DND-41 (cell line): ENCODE measurements at regions not wholly inside any gene's neighbourhood (a gene's known extent, or its start where the extent isn't known, plus 50 kb on each side); places are given as distances from the start of the nearest gene placed in this dataset.

ENCODE experiments used
- EZH2 ChIP-seq: IDR thresholded peaks from 3 replicates; pipeline ENCODE4 v1.6.1; 2012; ENCODE audit warnings: borderline replicate concordance, low read depth, mild to moderate bottlenecking, moderate library complexity, low read length, inconsistent platforms; ENCODE audit not compliant: severe bottlenecking
- TF ChIP-seq, protein P1 (sequence below): IDR thresholded peaks from 2 replicates; pipeline ENCODE4 v1.5.1; 2012; ENCODE audit warnings: borderline replicate concordance, low read length, moderate library complexity, mild to moderate bottlenecking; ENCODE audit not compliant: poor library complexity, severe bottlenecking; ENCODE audit errors: extremely low read depth

DNA sequence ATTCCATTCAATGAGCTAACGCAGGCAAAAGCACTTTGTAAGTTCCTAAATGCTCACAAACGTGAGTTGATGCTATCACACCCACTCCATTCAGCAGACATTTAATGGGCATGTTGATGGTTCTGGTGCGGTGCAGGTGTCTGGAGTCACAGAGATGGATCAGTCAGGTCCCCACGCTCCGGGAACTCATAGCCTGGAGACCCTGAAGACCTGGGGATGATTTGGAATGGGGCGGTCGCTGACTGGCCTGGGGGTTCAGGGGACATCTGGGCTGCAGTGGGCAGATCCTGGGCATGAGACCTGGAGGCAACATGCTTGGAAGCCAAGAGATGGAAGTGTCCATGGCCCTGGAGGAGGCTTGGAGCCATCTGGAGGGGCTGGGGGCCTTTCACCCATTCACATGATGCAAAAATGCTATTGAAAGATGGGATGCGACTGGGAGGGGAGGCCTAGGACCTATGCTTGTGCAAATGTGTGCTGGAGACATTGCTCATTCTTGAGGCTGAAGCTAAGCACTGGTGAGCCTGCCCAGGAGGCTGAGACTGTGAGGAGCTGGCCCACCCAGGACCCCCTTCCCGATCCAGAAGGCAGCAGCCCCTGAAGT, 522.6 kb downstream of the GLRX3 start:
- TF ChIP-seq, protein P1, sequence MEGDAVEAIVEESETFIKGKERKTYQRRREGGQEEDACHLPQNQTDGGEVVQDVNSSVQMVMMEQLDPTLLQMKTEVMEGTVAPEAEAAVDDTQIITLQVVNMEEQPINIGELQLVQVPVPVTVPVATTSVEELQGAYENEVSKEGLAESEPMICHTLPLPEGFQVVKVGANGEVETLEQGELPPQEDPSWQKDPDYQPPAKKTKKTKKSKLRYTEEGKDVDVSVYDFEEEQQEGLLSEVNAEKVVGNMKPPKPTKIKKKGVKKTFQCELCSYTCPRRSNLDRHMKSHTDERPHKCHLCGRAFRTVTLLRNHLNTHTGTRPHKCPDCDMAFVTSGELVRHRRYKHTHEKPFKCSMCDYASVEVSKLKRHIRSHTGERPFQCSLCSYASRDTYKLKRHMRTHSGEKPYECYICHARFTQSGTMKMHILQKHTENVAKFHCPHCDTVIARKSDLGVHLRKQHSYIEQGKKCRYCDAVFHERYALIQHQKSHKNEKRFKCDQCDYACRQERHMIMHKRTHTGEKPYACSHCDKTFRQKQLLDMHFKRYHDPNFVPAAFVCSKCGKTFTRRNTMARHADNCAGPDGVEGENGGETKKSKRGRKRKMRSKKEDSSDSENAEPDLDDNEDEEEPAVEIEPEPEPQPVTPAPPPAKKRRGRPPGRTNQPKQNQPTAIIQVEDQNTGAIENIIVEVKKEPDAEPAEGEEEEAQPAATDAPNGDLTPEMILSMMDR = no peak
- TF ChIP-seq EZH2 = no peak
